ENCODE measurements at regions not wholly inside any gene's neighbourhood (a gene's known extent, or its start where the extent isn't known, plus 50 kb on each side); places are given as distances from the start of the nearest gene placed in this dataset.

DNA sequence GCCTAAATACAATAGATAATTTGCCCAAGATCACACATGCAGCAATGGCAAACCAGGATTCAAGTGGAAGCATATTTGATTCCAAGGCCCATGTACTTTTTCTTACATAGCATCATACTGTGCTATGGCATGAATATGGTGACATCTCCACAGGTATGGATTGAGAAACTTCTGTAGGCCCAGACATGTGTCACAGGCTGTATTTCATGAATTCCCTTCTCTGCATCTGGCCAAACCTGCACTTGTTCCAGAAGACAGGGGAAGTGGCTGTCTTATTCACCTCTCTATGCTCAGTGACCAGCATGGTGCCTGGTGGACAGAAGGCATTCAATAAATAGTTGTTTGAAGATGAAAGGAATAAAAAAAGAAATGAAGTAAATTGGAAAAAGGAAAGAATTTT lies 77.3 kb upstream of the TMEM164 start:
- TF ChIP-seq, protein P1, sequence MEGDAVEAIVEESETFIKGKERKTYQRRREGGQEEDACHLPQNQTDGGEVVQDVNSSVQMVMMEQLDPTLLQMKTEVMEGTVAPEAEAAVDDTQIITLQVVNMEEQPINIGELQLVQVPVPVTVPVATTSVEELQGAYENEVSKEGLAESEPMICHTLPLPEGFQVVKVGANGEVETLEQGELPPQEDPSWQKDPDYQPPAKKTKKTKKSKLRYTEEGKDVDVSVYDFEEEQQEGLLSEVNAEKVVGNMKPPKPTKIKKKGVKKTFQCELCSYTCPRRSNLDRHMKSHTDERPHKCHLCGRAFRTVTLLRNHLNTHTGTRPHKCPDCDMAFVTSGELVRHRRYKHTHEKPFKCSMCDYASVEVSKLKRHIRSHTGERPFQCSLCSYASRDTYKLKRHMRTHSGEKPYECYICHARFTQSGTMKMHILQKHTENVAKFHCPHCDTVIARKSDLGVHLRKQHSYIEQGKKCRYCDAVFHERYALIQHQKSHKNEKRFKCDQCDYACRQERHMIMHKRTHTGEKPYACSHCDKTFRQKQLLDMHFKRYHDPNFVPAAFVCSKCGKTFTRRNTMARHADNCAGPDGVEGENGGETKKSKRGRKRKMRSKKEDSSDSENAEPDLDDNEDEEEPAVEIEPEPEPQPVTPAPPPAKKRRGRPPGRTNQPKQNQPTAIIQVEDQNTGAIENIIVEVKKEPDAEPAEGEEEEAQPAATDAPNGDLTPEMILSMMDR (IDR thresholded peaks at IDR 0.05), result no peak
- no peak for TF ChIP-seq POLR2A (IDR thresholded peaks at IDR 0.05)
